Activated naive CD8-positive, alpha-beta T cell treated with anti-CD3 and anti-CD28 coated beads, Interleukin-2, amount 50 U/mL, for 24 hours (primary cell): ENCODE measurements at regions not wholly inside any gene's neighbourhood (a gene's known extent, or its start where the extent isn't known, plus 50 kb on each side); places are given as distances from the start of the nearest gene placed in this dataset.
"Not testable (repeated sequence)": the region's sequence is repeated elsewhere in the genome, so short reads cannot be mapped to it uniquely, and the experiment has no call there.

ENCODE experiments used
- ATAC-seq: fragments of 150-1000 bp; cut with Tn5 transposase; one replicate; pipeline ENCODE4 v1.10.0; 2021
- DNase-seq: peaks from one replicate; pipeline ENCODE4 v3.0.0; 2021
- H3K27ac Mint-ChIP-seq: one replicate; pipeline ENCODE4 v1.8.0; 2021; ENCODE audit warnings: mild to moderate bottlenecking, mixed read lengths
- H3K27me3 Mint-ChIP-seq: one replicate; pipeline ENCODE4 v1.8.0; 2021; ENCODE audit warnings: mixed read lengths
- H3K36me3 Mint-ChIP-seq: one replicate; pipeline ENCODE4 v1.8.0; 2021; ENCODE audit warnings: low read depth, mixed read lengths
- H3K4me1 Mint-ChIP-seq: one replicate; pipeline ENCODE4 v1.8.0; 2021; ENCODE audit warnings: mixed read lengths
- H3K4me3 Mint-ChIP-seq: one replicate; pipeline ENCODE4 v1.8.0; 2021; ENCODE audit warnings: mild to moderate bottlenecking, moderate library complexity, mixed read lengths
- H3K9me3 Mint-ChIP-seq: one replicate; pipeline ENCODE4 v1.8.0; 2021; ENCODE audit warnings: mixed read lengths

GRCh38 chr4:34269613-34270012 is 1974.7 kb downstream of the ARAP2 start:
- H3K27me3 Mint-ChIP-seq, result no peaks in the 10 kb centered on the region
- no peaks in the 10 kb centered on the region for H3K36me3 Mint-ChIP-seq
- H3K4me3 Mint-ChIP-seq, result no peak overlapping the region
- DNase-seq (no peak), ATAC-seq (no peak)
- H3K27ac Mint-ChIP-seq, result no peak overlapping the region
- no peaks in the 10 kb centered on the region for H3K4me1 Mint-ChIP-seq
- peaks cover 8% of the 10 kb centered on the region for H3K9me3 Mint-ChIP-seq

GRCh38 chr4:34271479-34272355 is 1972.6 kb downstream of the ARAP2 start:
- no peaks in the 10 kb centered on the region for H3K4me1 Mint-ChIP-seq
- no peak overlapping the region for H3K27ac Mint-ChIP-seq
- no peaks in the 10 kb centered on the region for H3K36me3 Mint-ChIP-seq
- H3K9me3 Mint-ChIP-seq, result peaks cover 6% of the 10 kb centered on the region
- H3K27me3 Mint-ChIP-seq, result no peaks in the 10 kb centered on the region
- DNase-seq (no peak), ATAC-seq (no peak)
- H3K4me3 Mint-ChIP-seq, result no peak overlapping the region

- H3K27ac Mint-ChIP-seq, result no peak overlapping the region
- ATAC-seq, result no peak
These were observed 1965.3 kb downstream of the ARAP2 start for GRCh38 chr4:34279011-34279410.

GRCh38 chr4:34280131-34280530 is 1964.2 kb downstream of the ARAP2 start:
- no peaks in the 10 kb centered on the region for H3K36me3 Mint-ChIP-seq
- peaks cover 8% of the 10 kb centered on the region for H3K9me3 Mint-ChIP-seq
- ATAC-seq (no peak), DNase-seq (no peak)
- no peak overlapping the region for H3K27ac Mint-ChIP-seq
- no peak overlapping the region for H3K4me3 Mint-ChIP-seq
- no peaks in the 10 kb centered on the region for H3K4me1 Mint-ChIP-seq
- H3K27me3 Mint-ChIP-seq, result no peaks in the 10 kb centered on the region

More at GRCh38 chr4:34279011-34279410, 1965.3 kb downstream of the ARAP2 start:
- no peak for DNase-seq
- Mint-ChIP-seq H3K4me3 (no peak overlapping the region), H3K27me3 (no peaks in the 10 kb centered on the region), H3K36me3 (no peaks in the 10 kb centered on the region), H3K4me1 (no peaks in the 10 kb centered on the region), H3K9me3 (peaks cover 8% of the 10 kb centered on the region)

GRCh38 chr4:34281826-34282225 is 1962.5 kb downstream of the ARAP2 start:
- H3K9me3 Mint-ChIP-seq, result peaks cover 6% of the 10 kb centered on the region
- no peak overlapping the region for H3K27ac Mint-ChIP-seq
- H3K4me3 Mint-ChIP-seq, result no peak overlapping the region
- DNase-seq (no peak), ATAC-seq (no peak)
- H3K36me3 Mint-ChIP-seq, result no peaks in the 10 kb centered on the region
- no peaks in the 10 kb centered on the region for H3K4me1 Mint-ChIP-seq
- H3K27me3 Mint-ChIP-seq, result no peaks in the 10 kb centered on the region

- Mint-ChIP-seq H3K4me3 (no peak overlapping the region), H3K36me3 (no peaks in the 10 kb centered on the region), H3K27ac (no peak overlapping the region), H3K9me3 (peaks cover 12% of the 10 kb centered on the region), H3K4me1 (no peaks in the 10 kb centered on the region), H3K27me3 (no peaks in the 10 kb centered on the region)
- DNase-seq (no peak), ATAC-seq (no peak)
These were observed 1954.8 kb downstream of the ARAP2 start for GRCh38 chr4:34289489-34289888.

GRCh38 chr4:34289962-34290361 is 1954.4 kb downstream of the ARAP2 start:
- no peaks in the 10 kb centered on the region for H3K27me3 Mint-ChIP-seq
- no peak overlapping the region for H3K27ac Mint-ChIP-seq
- peaks cover 12% of the 10 kb centered on the region for H3K9me3 Mint-ChIP-seq
- no peak overlapping the region for H3K4me3 Mint-ChIP-seq
- H3K36me3 Mint-ChIP-seq, result no peaks in the 10 kb centered on the region
- no peaks in the 10 kb centered on the region for H3K4me1 Mint-ChIP-seq
- ATAC-seq (no peak), DNase-seq (no peak)

- Mint-ChIP-seq H3K9me3 (peaks cover 16% of the 10 kb centered on the region), H3K27ac (no peak overlapping the region), H3K27me3 (no peaks in the 10 kb centered on the region), H3K4me3 (no peak overlapping the region), H3K36me3 (no peaks in the 10 kb centered on the region), H3K4me1 (no peaks in the 10 kb centered on the region)
- DNase-seq (no peak), ATAC-seq (no peak)
These were observed 1950.9 kb downstream of the ARAP2 start for GRCh38 chr4:34293459-34293858.

GRCh38 chr4:34309383-34309906 is 1934.9 kb downstream of the ARAP2 start:
- no peaks in the 10 kb centered on the region for H3K4me1 Mint-ChIP-seq
- H3K27ac Mint-ChIP-seq, result no peak overlapping the region
- no peak for ATAC-seq
- DNase-seq, result no peak
- no peaks in the 10 kb centered on the region for H3K36me3 Mint-ChIP-seq
- no peak overlapping the region for H3K4me3 Mint-ChIP-seq
- H3K9me3 Mint-ChIP-seq, result no peaks in the 10 kb centered on the region
- no peaks in the 10 kb centered on the region for H3K27me3 Mint-ChIP-seq

- DNase-seq (no peak), ATAC-seq (no peak)
- no peak overlapping the region for H3K27ac Mint-ChIP-seq
- no peak overlapping the region for H3K4me3 Mint-ChIP-seq
- H3K4me1 Mint-ChIP-seq, result no peaks in the 10 kb centered on the region
- H3K36me3 Mint-ChIP-seq, result no peaks in the 10 kb centered on the region
- no peaks in the 10 kb centered on the region for H3K27me3 Mint-ChIP-seq
- no peaks in the 10 kb centered on the region for H3K9me3 Mint-ChIP-seq
These were observed 1925.5 kb downstream of the ARAP2 start for GRCh38 chr4:34318773-34319172.

- H3K4me1 Mint-ChIP-seq, result no peaks in the 10 kb centered on the region
- DNase-seq (no peak), ATAC-seq (no peak)
- no peaks in the 10 kb centered on the region for H3K36me3 Mint-ChIP-seq
- no peak overlapping the region for H3K27ac Mint-ChIP-seq
- H3K27me3 Mint-ChIP-seq, result no peaks in the 10 kb centered on the region
- peaks cover 14% of the 10 kb centered on the region for H3K9me3 Mint-ChIP-seq
- H3K4me3 Mint-ChIP-seq, result no peak overlapping the region
These were observed 1920.6 kb downstream of the ARAP2 start for GRCh38 chr4:34323549-34324320.

GRCh38 chr4:34328939-34329338 is 1915.4 kb downstream of the ARAP2 start:
- H3K4me3 Mint-ChIP-seq, result no peak overlapping the region
- H3K4me1 Mint-ChIP-seq, result no peaks in the 10 kb centered on the region
- H3K9me3 Mint-ChIP-seq, result peaks cover 20% of the 10 kb centered on the region
- DNase-seq (no peak), ATAC-seq (no peak)
- no peak overlapping the region for H3K27ac Mint-ChIP-seq
- H3K27me3 Mint-ChIP-seq, result no peaks in the 10 kb centered on the region
- H3K36me3 Mint-ChIP-seq, result no peaks in the 10 kb centered on the region

- H3K4me1 Mint-ChIP-seq, DNase-seq, H3K27ac Mint-ChIP-seq, H3K27me3 Mint-ChIP-seq, H3K9me3 Mint-ChIP-seq, H3K4me3 Mint-ChIP-seq, ATAC-seq, H3K36me3 Mint-ChIP-seq: not testable (repeated sequence)
These were observed 1909.2 kb downstream of the ARAP2 start for GRCh38 chr4:34335156-34335555.

- H3K4me3 Mint-ChIP-seq, H3K36me3 Mint-ChIP-seq, ATAC-seq, H3K27ac Mint-ChIP-seq, H3K27me3 Mint-ChIP-seq, H3K9me3 Mint-ChIP-seq, DNase-seq, H3K4me1 Mint-ChIP-seq: not testable (repeated sequence)
These were observed 1908.8 kb downstream of the ARAP2 start for GRCh38 chr4:34335556-34335955.

- Mint-ChIP-seq H3K4me1 (no peaks in the 10 kb centered on the region), H3K36me3 (no peaks in the 10 kb centered on the region), H3K27ac (no peak overlapping the region), H3K27me3 (no peaks in the 10 kb centered on the region), H3K9me3 (peaks cover 7% of the 10 kb centered on the region), H3K4me3 (no peak overlapping the region)
- no peak for ATAC-seq
- no peak for DNase-seq
These were observed 1881.7 kb downstream of the ARAP2 start for GRCh38 chr4:34362654-34363053.
